T-cell (primary cell): ENCODE measurements at regions not wholly inside any gene's neighbourhood (a gene's known extent, or its start where the extent isn't known, plus 50 kb on each side); places are given as distances from the start of the nearest gene placed in this dataset.

Source experiments
- ATAC-seq, 4 experiments: fragments of 200-7000 bp in 3 of 4; fragments of 150-1000 bp in 1 of 4; cut with Tn5 transposase; replicated peaks in 1 of 4; 1 replicate in 3 of 4; 2 replicates in 1 of 4; pipeline ENCODE4 v1.10.0; 2021; ENCODE audit warnings: moderate library complexity in 3 of 4, mild to moderate bottlenecking in 2 of 4, moderate number of reproducible peaks in 1 of 4
- CTCF ChIA-PET, 2 donors: fragments of 300-600 bp; sonication (Branson Sonifier 250); formaldehyde crosslinking; loops; one replicate each; lab custom pipeline; 2022; ENCODE audit warnings: antibody characterized with exemption in 2 of 2; lab: Charles Lee
- POLR2A ChIA-PET, 2 donors: fragments of 300-600 bp; sonication (Branson Sonifier 250); formaldehyde crosslinking; loops; one replicate each; lab custom pipeline; 2022; ENCODE audit warnings: antibody characterized with exemption in 2 of 2; lab: Charles Lee
- DNase-seq, 35 experiments: peaks; one replicate each; pipeline versions ENCODE4 v3.0.0 to v3.0.0-alpha.2; 2013 to 2023
- H3K27ac ChIP-seq: one replicate; pipeline ENCODE4 v1.5.1; 2013; ENCODE audit warnings: low read length
- H3K27me3 ChIP-seq, 2 experiments: replicated peaks in 1 of 2; 1 replicate in 1 of 2; 2 replicates in 1 of 2; pipeline versions ENCODE4 v1.6.1 to v1.7.0; 2013; ENCODE audit warnings: low read length in 1 of 2, mixed read lengths in 1 of 2; ENCODE audit not compliant: control insufficient read depth in 2 of 2, insufficient read depth in 2 of 2; ENCODE audit errors: extremely low read depth in 1 of 2
- H3K36me3 ChIP-seq, 2 donors: 1 replicate in 1 of 2; 2 replicates in 1 of 2; pipeline versions ENCODE4 v1.6.1 to v1.7.0; 2013; ENCODE audit warnings: low read length in 1 of 2; ENCODE audit not compliant: control insufficient read depth in 2 of 2, insufficient read depth in 1 of 2; ENCODE audit errors: extremely low read depth in 1 of 2
- H3K4me1 ChIP-seq, 2 experiments: 1 replicate in 1 of 2; 2 replicates in 1 of 2; pipeline versions ENCODE4 v1.6.1 to v1.7.0; 2013; ENCODE audit warnings: low read length in 2 of 2, mixed read lengths in 1 of 2; ENCODE audit not compliant: insufficient read depth in 2 of 2, control insufficient read depth in 1 of 2; ENCODE audit errors: extremely low read depth in 1 of 2
- H3K4me3 ChIP-seq, 2 donors: 1 replicate in 1 of 2; 2 replicates in 1 of 2; pipeline versions ENCODE4 v1.5.1 to v1.7.0; 2013; ENCODE audit warnings: mild to moderate bottlenecking in 2 of 2, low read length in 1 of 2, moderate library complexity in 1 of 2; ENCODE audit not compliant: control insufficient read depth in 1 of 2; ENCODE audit errors: extremely low read depth in 1 of 2
- H3K9me3 ChIP-seq: 2 replicates; pipeline ENCODE4 v1.7.0; 2013
- H3K27ac Mint-ChIP-seq, 2 donors: one replicate each; pipeline ENCODE4 v1.8.0; 2020 to 2021; ENCODE audit warnings: mild to moderate bottlenecking in 2 of 2, mixed read lengths in 2 of 2
- H3K27me3 Mint-ChIP-seq, 2 donors: one replicate each; pipeline ENCODE4 v1.8.0; 2021 to 2022; ENCODE audit warnings: mixed read lengths in 2 of 2
- H3K36me3 Mint-ChIP-seq: one replicate; pipeline ENCODE4 v1.8.0; 2021; ENCODE audit warnings: mixed read lengths
- H3K4me1 Mint-ChIP-seq, 3 donors: one replicate each; pipeline ENCODE4 v1.8.0; 2020 to 2022; ENCODE audit warnings: mixed read lengths in 3 of 3, mild to moderate bottlenecking in 1 of 3
- H3K4me3 Mint-ChIP-seq, 3 donors: one replicate each; pipeline ENCODE4 v1.8.0; 2020 to 2022; ENCODE audit warnings: mild to moderate bottlenecking in 3 of 3, mixed read lengths in 3 of 3, moderate library complexity in 3 of 3
- H3K9me3 Mint-ChIP-seq, 3 donors: one replicate each; pipeline ENCODE4 v1.8.0; 2020 to 2022; ENCODE audit warnings: mixed read lengths in 3 of 3
- WGBS: methylation state at CpG from one replicate; pipeline ENCODE4 v1.1.5; 2013; ENCODE audit warnings: missing lambda C conversion rate; ENCODE audit not compliant: insufficient coverage; 5-methylcytosine and 5-hydroxymethylcytosine counted together

GRCh38 chr16:80875616-80876015, 71.2 kb upstream of the CDYL2 start:
- ChIA-PET CTCF (no interaction called here), POLR2A (no interaction called here)
- H3K4me3 ChIP-seq: no peak overlapping the region
- no peaks in the 10 kb centered on the region for H3K9me3 Mint-ChIP-seq
- no peak for ATAC-seq
- H3K27ac ChIP-seq: no peak overlapping the region
- no peak for DNase-seq
- WGBS: 61% methylated on average over 5 of the region's 5 CpGs
- no peaks in the 10 kb centered on the region for H3K9me3 ChIP-seq
- H3K4me1 ChIP-seq: no peaks in the 10 kb centered on the region
- no peaks in the 10 kb centered on the region for H3K36me3 ChIP-seq
- H3K4me1 Mint-ChIP-seq: no peaks in the 10 kb centered on the region
- peaks cover 40% of the 10 kb centered on the region in 2 donors for H3K27me3 Mint-ChIP-seq
- H3K36me3 Mint-ChIP-seq: no peaks in the 10 kb centered on the region
- H3K27me3 ChIP-seq: peaks cover 0 to 4% of the 10 kb centered on the region in 2 experiments
- H3K27ac Mint-ChIP-seq: no peak overlapping the region
- no peak overlapping the region for H3K4me3 Mint-ChIP-seq

GRCh38 chr16:80874925-80875324, 70.5 kb upstream of the CDYL2 start:
- H3K36me3 ChIP-seq: no peaks in the 10 kb centered on the region
- no peaks in the 10 kb centered on the region for H3K4me1 ChIP-seq
- Mint-ChIP-seq H3K27me3 (peaks cover 35 to 36% of the 10 kb centered on the region in 2 donors), H3K36me3 (no peaks in the 10 kb centered on the region), H3K4me3 (no peak overlapping the region), H3K27ac (no peak overlapping the region), H3K9me3 (no peaks in the 10 kb centered on the region), H3K4me1 (no peaks in the 10 kb centered on the region)
- H3K27ac ChIP-seq: no peak overlapping the region
- H3K4me3 ChIP-seq: no peak overlapping the region
- no CpG with 5 or more reads among the region's 1 CpG for WGBS
- ATAC-seq: no peak
- peaks cover 0 to 4% of the 10 kb centered on the region in 2 experiments for H3K27me3 ChIP-seq
- ChIA-PET POLR2A (no interaction called here), CTCF (no interaction called here)
- no peaks in the 10 kb centered on the region for H3K9me3 ChIP-seq
- DNase-seq: no peak

GRCh38 chr16:80862160-80862705, 57.8 kb upstream of the CDYL2 start:
- Histone ChIP-seq H3K4me1 (no peaks in the 10 kb centered on the region), H3K27ac (no peak overlapping the region), H3K27me3 (peaks cover 0 to 20% of the 10 kb centered on the region in 2 experiments), H3K4me3 (no peak overlapping the region), H3K36me3 (no peaks in the 10 kb centered on the region), H3K9me3 (no peaks in the 10 kb centered on the region)
- ChIA-PET POLR2A (interaction anchor here in 1 of 2 donors (0.6 kb wide), 1 partner anchor 635 kb away, joined by 3 read pairs; no protein-coding TSS in a partner anchor), CTCF (no interaction called here)
- H3K4me1 Mint-ChIP-seq: no peaks in the 10 kb centered on the region
- H3K36me3 Mint-ChIP-seq: no peaks in the 10 kb centered on the region
- ATAC-seq (no peak), DNase-seq (no peak)
- H3K27me3 Mint-ChIP-seq: peaks cover 24 to 35% of the 10 kb centered on the region in 2 donors
- H3K27ac Mint-ChIP-seq: no peak overlapping the region
- H3K9me3 Mint-ChIP-seq: peaks cover 0 to 21% (median 10%) of the 10 kb centered on the region in 3 donors
- no peak overlapping the region for H3K4me3 Mint-ChIP-seq
- no CpG with 5 or more reads among the region's 3 CpGs for WGBS
